Esophagus muscularis mucosa (tissue), 4 donors: ENCODE measurements at regions not wholly inside any gene's neighbourhood (a gene's known extent, or its start where the extent isn't known, plus 50 kb on each side); places are given as distances from the start of the nearest gene placed in this dataset.

Experiments
- CTCF ChIP-seq, 3 experiments: fragments of 200-600 bp in 2 of 3; fragments of 450-650 bp in 1 of 3; sonication (generic) in 2 of 3; IDR thresholded peaks; one replicate each; pipeline ENCODE4 v1.5.1; 2017 to 2019; ENCODE audit warnings: antibody characterized with exemption in 3 of 3, mild to moderate bottlenecking in 2 of 3, moderate library complexity in 1 of 3
- EP300 ChIP-seq: sonication (generic); formaldehyde crosslinking; IDR thresholded peaks from one replicate; pipeline ENCODE4 v1.6.1; 2017; ENCODE audit warnings: antibody characterized with exemption
- POLR2A ChIP-seq: fragments of 450-650 bp; IDR thresholded peaks from one replicate; pipeline ENCODE4 v1.6.1; 2017; ENCODE audit warnings: antibody characterized with exemption, moderate library complexity, mild to moderate bottlenecking, low read depth
- POLR2AphosphoS5 ChIP-seq, 2 donors: sonication (generic); formaldehyde crosslinking; IDR thresholded peaks; one replicate each; pipeline ENCODE4 v1.6.1; 2017; ENCODE audit warnings: antibody characterized with exemption in 2 of 2

- TF ChIP-seq CTCF (IDR thresholded peaks at IDR 0.05): no peak
- no peak for TF ChIP-seq POLR2AphosphoS5 (IDR thresholded peaks at IDR 0.05)
- TF ChIP-seq EP300: no peak
- TF ChIP-seq POLR2A: no peak
These were observed 171.2 kb downstream of the POTEB3 start for GRCh38 chr15:21269121-21269520.
